AG09319 (cell line): ENCODE measurements at regions not wholly inside any gene's neighbourhood (a gene's known extent, or its start where the extent isn't known, plus 50 kb on each side); places are given as distances from the start of the nearest gene placed in this dataset.

Source experiments
- DNase-seq: peaks from one replicate; pipeline ENCODE4 v3.0.0-alpha.2; 2010; ENCODE audit warnings: low read depth; ENCODE audit errors: extremely low read depth
- TF ChIP-seq, protein P1 (sequence below): IDR thresholded peaks from 2 replicates; pipeline ENCODE4 v1.5.1; 2011; ENCODE audit warnings: low read depth, mild to moderate bottlenecking, inconsistent platforms, low read length, moderate library complexity

DNA sequence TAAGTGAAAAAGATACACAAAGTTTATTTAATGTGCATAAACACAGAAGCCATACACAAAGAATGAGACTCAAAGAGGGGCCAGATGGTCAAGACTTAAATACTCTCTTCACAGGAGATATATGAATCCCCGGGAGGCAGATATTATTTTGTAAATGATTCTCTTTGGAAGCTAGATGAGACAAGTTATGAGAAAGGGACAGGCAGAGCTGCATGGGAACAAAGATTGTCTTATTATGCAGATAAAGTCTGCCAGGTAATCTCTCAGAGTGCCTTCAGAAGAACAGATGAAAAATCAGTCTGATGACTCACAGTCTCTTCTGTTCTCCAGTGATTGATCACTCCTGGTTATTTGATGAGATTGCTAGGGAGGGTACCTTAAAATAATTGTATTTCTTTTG lies 89.0 kb downstream of the NAF1 start:
- no peak for DNase-seq
- TF ChIP-seq, protein P1, sequence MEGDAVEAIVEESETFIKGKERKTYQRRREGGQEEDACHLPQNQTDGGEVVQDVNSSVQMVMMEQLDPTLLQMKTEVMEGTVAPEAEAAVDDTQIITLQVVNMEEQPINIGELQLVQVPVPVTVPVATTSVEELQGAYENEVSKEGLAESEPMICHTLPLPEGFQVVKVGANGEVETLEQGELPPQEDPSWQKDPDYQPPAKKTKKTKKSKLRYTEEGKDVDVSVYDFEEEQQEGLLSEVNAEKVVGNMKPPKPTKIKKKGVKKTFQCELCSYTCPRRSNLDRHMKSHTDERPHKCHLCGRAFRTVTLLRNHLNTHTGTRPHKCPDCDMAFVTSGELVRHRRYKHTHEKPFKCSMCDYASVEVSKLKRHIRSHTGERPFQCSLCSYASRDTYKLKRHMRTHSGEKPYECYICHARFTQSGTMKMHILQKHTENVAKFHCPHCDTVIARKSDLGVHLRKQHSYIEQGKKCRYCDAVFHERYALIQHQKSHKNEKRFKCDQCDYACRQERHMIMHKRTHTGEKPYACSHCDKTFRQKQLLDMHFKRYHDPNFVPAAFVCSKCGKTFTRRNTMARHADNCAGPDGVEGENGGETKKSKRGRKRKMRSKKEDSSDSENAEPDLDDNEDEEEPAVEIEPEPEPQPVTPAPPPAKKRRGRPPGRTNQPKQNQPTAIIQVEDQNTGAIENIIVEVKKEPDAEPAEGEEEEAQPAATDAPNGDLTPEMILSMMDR: no peak

DNA sequence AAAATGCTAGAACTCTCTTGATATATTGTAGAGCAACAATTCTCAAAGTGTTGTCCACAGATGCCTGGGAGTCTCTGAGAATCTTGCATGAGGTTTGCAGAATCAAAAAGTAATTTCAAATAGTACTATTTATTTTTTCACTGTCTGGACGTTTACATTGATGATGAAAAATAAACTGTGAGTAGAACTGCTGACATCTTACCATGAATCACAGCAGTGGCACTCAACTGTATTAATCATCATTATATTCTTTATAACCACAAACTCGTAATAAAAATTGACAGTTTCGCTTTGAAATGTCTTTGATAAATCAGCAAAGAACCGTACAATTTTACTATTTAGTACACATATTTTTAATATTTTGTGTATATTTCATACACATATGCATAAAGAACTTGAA lies 94.5 kb downstream of the NAF1 start:
- no peak for DNase-seq
- TF ChIP-seq, protein P1: no peak

DNA sequence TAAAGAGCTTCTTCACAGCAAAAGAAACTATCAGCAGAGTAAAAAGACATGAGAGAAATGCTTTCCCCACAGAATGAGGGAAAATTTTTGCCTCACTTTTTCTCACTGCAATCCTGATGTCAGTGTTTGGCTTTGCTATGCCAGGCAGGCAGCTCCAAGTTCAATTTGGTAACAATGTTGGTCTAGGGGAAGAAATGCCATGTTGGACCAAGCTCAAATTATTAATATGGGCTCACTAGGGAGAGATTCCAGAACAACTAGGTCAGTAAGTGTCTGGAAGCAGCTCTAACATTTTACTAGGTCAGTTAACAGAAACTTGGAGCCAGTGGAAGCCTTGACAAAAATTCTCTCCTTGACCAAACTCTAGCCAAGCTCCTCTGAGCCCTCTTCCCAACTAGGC lies 95.4 kb downstream of the NAF1 start:
- no peak for DNase-seq
- TF ChIP-seq, protein P1: no peak

DNA sequence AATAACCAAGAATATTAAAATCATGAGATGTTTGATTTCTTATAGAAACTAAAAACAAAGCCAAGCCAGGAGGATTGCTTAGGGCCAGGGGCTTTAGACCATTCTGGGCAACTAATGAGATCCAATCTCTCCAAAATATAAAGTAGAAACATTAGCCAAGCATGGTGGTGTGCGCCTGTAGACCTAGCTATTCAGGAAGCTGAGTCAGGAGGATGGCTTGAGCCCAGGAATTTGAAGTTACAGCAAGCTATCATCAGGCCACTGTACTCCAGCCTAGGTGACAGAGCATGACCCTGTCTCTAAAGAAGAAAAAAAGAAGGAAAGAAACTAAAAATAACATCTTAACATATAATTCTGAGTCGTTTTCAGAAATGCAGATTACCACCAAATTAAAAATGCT lies 96.7 kb downstream of the NAF1 start:
- DNase-seq: no peak
- TF ChIP-seq, protein P1: no peak

DNA sequence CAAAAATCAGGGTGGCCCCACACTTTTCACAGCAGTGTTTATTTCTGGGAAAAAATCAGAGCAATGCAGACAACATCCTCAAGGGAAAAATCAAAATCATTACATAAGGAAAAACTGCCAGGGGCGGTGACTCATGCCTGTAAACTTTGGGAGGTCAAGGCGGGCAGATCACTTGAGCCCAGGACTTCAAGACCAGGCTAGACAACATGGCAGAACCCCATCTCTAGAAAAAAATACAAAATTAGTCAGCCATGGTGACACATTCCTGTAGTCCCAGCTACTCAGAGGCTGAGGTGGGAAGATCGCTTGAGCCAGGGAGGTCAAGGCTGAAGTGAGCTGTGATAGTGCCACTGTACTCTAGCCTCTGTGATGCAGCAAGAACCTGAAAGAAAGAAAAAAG lies 102.8 kb downstream of the NAF1 start:
- no peak for DNase-seq
- TF ChIP-seq, protein P1: no peak

DNA sequence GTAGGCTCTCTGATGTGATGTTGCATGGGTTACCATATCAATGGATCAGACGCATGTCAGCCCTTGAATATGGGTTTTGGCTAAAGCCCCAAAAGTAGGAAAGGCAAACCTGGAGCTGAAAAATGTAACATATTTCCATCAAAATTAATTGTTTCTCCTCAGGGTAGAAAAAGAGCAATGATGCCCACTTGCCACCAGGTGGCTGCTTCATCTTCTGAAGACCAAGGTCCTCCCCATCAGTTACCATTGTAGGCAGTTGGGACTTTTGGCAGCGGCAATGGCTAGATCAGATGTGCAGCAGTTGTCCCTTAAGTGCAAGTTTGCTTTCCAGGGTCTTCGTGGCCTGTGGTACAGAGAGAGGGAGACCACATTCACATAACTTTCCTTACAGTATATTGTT lies 118.2 kb downstream of the NAF1 start:
- DNase-seq: no peak
- TF ChIP-seq, protein P1: peak; percentile 22

DNA sequence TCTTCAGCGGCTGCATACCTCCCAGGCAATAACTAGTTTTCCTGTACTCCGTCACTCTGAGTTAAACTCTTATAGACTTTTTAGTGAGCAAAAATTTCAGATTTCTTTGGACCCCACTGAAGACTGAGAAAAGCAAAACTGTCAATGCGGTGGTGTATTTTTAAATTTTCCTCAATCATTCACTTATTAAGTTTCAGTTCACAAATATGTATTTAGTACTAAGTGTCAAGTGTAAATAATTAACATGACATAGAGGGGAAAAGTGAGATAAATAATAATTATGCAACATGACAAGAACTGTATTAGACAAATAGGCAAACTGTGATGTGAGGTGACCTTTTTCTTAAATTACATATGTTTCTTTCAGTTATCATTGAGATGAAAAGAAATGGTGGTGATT lies 124.4 kb downstream of the NAF1 start:
- TF ChIP-seq, protein P1: no peak

More for the DNA sequence above, 124.4 kb downstream of the NAF1 start:
- no peak for DNase-seq
